Cardiac fibroblast (primary cell): ENCODE measurements at regions not wholly inside any gene's neighbourhood (a gene's known extent, or its start where the extent isn't known, plus 50 kb on each side); places are given as distances from the start of the nearest gene placed in this dataset.

Source experiments
- DNase-seq, 2 donors: peaks; one replicate each; pipeline versions ENCODE4 v3.0.0 to v3.0.0-alpha.2; 2010; ENCODE audit warnings: low read depth in 2 of 2
- H3K4me3 ChIP-seq, 2 donors: replicated peaks in 1 of 2; 1 replicate in 1 of 2; 2 replicates in 1 of 2; pipeline ENCODE4 v1.5.1; 2011; ENCODE audit warnings: low read depth in 2 of 2, low read length in 2 of 2, mild to moderate bottlenecking in 2 of 2, moderate library complexity in 1 of 2
- CTCF ChIP-seq: IDR thresholded peaks from one replicate; pipeline ENCODE4 v1.5.1; 2011; ENCODE audit warnings: low read depth, mild to moderate bottlenecking, low read length, inconsistent platforms

- peak; percentile 47 to 68 for DNase-seq
- peak; percentile 50 for TF ChIP-seq CTCF
- no peak overlapping the region for H3K4me3 ChIP-seq
Measured at GRCh38 chr3:16723978-16724377, 118.8 kb upstream of the DAZL start.

GRCh38 chr3:16724487-16724886 is 119.3 kb upstream of the DAZL start:
- no peak for TF ChIP-seq CTCF
- peak in 1 of 2 donors; percentile 29 for DNase-seq
- H3K4me3 ChIP-seq: no peak overlapping the region

DNA sequence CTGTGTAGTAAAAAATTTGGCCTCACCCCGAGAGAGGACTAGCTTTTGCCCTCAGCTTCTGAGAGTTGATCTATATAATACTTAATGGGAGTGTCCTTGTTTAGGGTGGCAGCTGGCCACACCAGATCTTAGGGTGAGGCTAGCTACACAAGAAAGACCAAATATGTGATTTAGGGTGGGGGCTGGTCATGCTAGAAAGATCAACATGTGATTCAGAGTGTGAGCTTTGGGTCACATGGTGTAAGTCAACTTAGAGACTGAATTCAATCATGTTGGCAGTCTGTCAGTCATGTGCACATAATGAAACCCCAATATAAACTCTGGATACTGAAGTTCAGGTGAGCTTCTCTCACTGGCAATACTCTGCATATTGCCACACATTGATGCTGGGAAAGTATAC is 120.7 kb upstream of the DAZL start:
- no peak overlapping the region for H3K4me3 ChIP-seq
- no peak for TF ChIP-seq CTCF
- peak in 1 of 2 donors; percentile 9 for DNase-seq

- peak; percentile 68 to 93 for DNase-seq
- no peak overlapping the region for H3K4me3 ChIP-seq
- no peak for TF ChIP-seq CTCF
Measured at GRCh38 chr3:16728770-16729745, 123.8 kb upstream of the DAZL start.

GRCh38 chr3:16738451-16738850 is 133.2 kb upstream of the DAZL start:
- TF ChIP-seq CTCF: no peak
- peak in 1 of 2 donors; percentile 60 for DNase-seq

DNA sequence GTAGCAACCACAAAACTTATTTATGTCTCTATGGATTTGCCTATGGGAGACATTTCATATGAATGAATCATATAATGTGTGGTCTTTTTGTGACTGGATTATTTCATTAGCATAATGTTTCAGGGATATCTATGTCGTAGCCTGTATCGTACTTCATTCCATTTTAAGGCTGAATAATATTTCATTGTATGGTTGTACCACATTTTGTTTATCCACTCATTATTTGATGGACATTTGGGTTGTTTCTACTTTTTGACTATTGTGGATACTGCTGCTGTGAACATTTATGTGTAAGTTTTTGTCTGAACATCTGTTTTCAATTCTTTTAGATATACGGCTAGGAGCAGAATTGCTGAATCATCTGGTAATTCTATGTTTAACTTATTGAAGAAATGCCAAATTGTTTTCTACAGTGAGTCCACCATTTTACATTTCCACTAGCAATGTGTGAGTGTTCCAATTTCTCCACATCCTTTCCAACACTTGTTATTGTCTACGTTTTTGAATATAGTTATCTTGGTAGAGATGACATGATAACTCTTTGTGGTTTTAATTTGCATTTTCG is 134.4 kb upstream of the DAZL start:
- peak; percentile 19 to 66 for DNase-seq
- TF ChIP-seq CTCF: no peak
- no peak overlapping the region for H3K4me3 ChIP-seq

More at GRCh38 chr3:16738451-16738850, 133.2 kb upstream of the DAZL start:
- no peak overlapping the region for H3K4me3 ChIP-seq
